Putamen (tissue), 1 donor: ENCODE measurements at regions not wholly inside any gene's neighbourhood (a gene's known extent, or its start where the extent isn't known, plus 50 kb on each side); places are given as distances from the start of the nearest gene placed in this dataset.
A peak's percentile ranks its signal among the peaks of the same experiment; 100 is the strongest.

Experiments used
- DNase-seq: peaks from one replicate; pipeline ENCODE4 v3.0.0-alpha.2; 2016; ENCODE audit warnings: low spot score

- DNase-seq = no peak
Measured at GRCh38 chr12:67797185-67797741, 148.7 kb downstream of the DYRK2 start.

GRCh38 chr12:67797753-67798152 is 149.2 kb downstream of the DYRK2 start:
- no peak for DNase-seq

- no peak for DNase-seq
Measured at GRCh38 chr12:67798768-67799167, 150.2 kb downstream of the DYRK2 start.

- no peak for DNase-seq
Measured at GRCh38 chr12:67802731-67803130, 154.2 kb downstream of the DYRK2 start.

- no peak for DNase-seq
Measured at GRCh38 chr12:67803278-67803993, 154.9 kb downstream of the DYRK2 start.

GRCh38 chr12:67804168-67804567 is 155.6 kb downstream of the DYRK2 start:
- no peak for DNase-seq

- DNase-seq = no peak
Measured at GRCh38 chr12:67807814-67808213, 159.3 kb downstream of the DYRK2 start.

- DNase-seq = no peak
Measured at GRCh38 chr12:67810166-67810565, 161.6 kb downstream of the DYRK2 start.

GRCh38 chr12:67811437-67812361 is 163.2 kb downstream of the DYRK2 start:
- no peak for DNase-seq

GRCh38 chr12:67813456-67813904 is 164.9 kb downstream of the DYRK2 start:
- no peak for DNase-seq

GRCh38 chr12:67816269-67816668 is 167.7 kb downstream of the DYRK2 start:
- DNase-seq = no peak

- DNase-seq = no peak
Measured at GRCh38 chr12:67818459-67818903, 169.9 kb downstream of the DYRK2 start.

GRCh38 chr12:67819902-67820301 is 169.3 kb upstream of the IFNG-AS1 start:
- DNase-seq = no peak

GRCh38 chr12:67820694-67821093 is 168.6 kb upstream of the IFNG-AS1 start:
- no peak for DNase-seq

- no peak for DNase-seq
Measured at GRCh38 chr12:67822826-67823225, 166.4 kb upstream of the IFNG-AS1 start.

- no peak for DNase-seq
Measured at GRCh38 chr12:67826148-67826547, 163.1 kb upstream of the IFNG-AS1 start.

GRCh38 chr12:67826946-67827720 is 162.1 kb upstream of the IFNG-AS1 start:
- DNase-seq = no peak

- peak; percentile 47 for DNase-seq
Measured at GRCh38 chr12:67827820-67828383, 161.3 kb upstream of the IFNG-AS1 start.

GRCh38 chr12:67829896-67830295 is 159.4 kb upstream of the IFNG-AS1 start:
- no peak for DNase-seq

GRCh38 chr12:67832155-67832554 is 157.1 kb upstream of the IFNG-AS1 start:
- DNase-seq = no peak

- DNase-seq = no peak
Measured at GRCh38 chr12:67833602-67834001, 155.6 kb upstream of the IFNG-AS1 start.

- DNase-seq = no peak
Measured at GRCh38 chr12:67837876-67838275, 151.4 kb upstream of the IFNG-AS1 start.
